LNCaP clone FGC (cell line): ENCODE measurements at regions not wholly inside any gene's neighbourhood (a gene's known extent, or its start where the extent isn't known, plus 50 kb on each side); places are given as distances from the start of the nearest gene placed in this dataset.

ENCODE experiments used
- DNase-seq: peaks from one replicate; pipeline ENCODE4 v3.0.0-alpha.2; 2011; ENCODE audit warnings: low read depth
- H3K4me3 ChIP-seq: 2 replicates; pipeline ENCODE4 v1.5.1; 2011; ENCODE audit warnings: mild to moderate bottlenecking, low read depth, low read length, control low read depth
- TF ChIP-seq, protein P1 (sequence below): IDR thresholded peaks from 2 replicates; pipeline ENCODE4 v1.5.1; 2012; ENCODE audit warnings: mild to moderate bottlenecking; ENCODE audit not compliant: control insufficient read depth, insufficient read depth; ENCODE audit errors: extremely low read depth

- H3K4me3 ChIP-seq, result no peak overlapping the region
- TF ChIP-seq, protein P1, sequence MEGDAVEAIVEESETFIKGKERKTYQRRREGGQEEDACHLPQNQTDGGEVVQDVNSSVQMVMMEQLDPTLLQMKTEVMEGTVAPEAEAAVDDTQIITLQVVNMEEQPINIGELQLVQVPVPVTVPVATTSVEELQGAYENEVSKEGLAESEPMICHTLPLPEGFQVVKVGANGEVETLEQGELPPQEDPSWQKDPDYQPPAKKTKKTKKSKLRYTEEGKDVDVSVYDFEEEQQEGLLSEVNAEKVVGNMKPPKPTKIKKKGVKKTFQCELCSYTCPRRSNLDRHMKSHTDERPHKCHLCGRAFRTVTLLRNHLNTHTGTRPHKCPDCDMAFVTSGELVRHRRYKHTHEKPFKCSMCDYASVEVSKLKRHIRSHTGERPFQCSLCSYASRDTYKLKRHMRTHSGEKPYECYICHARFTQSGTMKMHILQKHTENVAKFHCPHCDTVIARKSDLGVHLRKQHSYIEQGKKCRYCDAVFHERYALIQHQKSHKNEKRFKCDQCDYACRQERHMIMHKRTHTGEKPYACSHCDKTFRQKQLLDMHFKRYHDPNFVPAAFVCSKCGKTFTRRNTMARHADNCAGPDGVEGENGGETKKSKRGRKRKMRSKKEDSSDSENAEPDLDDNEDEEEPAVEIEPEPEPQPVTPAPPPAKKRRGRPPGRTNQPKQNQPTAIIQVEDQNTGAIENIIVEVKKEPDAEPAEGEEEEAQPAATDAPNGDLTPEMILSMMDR, result no peak
- DNase-seq, result no peak
Observed at GRCh38 chr20:56111961-56112730, 106.8 kb upstream of the CBLN4 start.

DNA sequence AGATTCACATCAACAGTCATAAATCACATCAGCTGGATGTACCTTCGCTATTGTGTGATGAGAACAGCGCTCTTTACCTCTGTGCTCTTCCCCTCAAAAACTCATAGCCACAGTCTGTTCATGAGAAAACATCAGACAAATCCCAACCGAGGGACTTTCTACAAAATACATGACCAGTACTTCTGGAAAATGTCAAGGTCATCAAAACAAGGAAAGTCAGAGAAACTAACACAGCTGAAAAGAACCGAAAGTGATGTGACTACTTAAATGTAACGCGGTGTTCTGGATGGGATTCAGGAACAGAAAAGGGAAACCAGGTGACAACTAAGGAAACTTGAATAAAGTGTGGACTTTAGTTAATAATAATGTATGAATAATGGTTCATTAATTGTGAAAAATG is 112.0 kb upstream of the CBLN4 start:
- TF ChIP-seq, protein P1, result no peak
- no peak overlapping the region for H3K4me3 ChIP-seq
- no peak for DNase-seq

GRCh38 chr20:56121850-56122249 is 116.5 kb upstream of the CBLN4 start:
- TF ChIP-seq, protein P1, result no peak
- DNase-seq, result no peak
- H3K4me3 ChIP-seq, result no peak overlapping the region

DNA sequence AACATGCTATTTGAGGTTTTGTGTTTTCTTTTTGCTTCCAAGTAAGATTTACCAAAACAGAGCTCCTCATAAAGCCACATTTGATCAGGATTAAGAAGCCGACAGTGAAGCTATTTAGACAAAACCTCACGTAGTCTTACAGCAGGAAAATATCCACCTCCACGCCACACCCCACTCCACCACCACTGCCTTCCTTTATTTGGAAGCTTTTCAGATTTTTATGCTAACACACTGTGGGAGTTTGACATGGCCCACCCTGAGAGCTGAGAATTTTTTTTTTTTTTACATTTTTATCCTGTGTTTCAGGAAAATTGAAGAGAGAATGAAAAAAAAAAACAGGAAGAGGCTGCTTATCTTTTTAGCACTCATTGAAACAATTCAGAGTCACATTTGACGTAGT is 104.8 kb upstream of the MC3R start:
- no peak for DNase-seq
- TF ChIP-seq, protein P1, result no peak
- H3K4me3 ChIP-seq, result no peak overlapping the region

GRCh38 chr20:56151834-56152233 is 96.7 kb upstream of the MC3R start:
- DNase-seq, result no peak
- TF ChIP-seq, protein P1, result no peak
- H3K4me3 ChIP-seq, result no peak overlapping the region

- TF ChIP-seq, protein P1, result no peak
- H3K4me3 ChIP-seq, result no peak overlapping the region
- DNase-seq, result no peak
Observed at GRCh38 chr20:56153926-56154325, 94.6 kb upstream of the MC3R start.

GRCh38 chr20:56155625-56156024 is 92.9 kb upstream of the MC3R start:
- TF ChIP-seq, protein P1, result no peak
- no peak overlapping the region for H3K4me3 ChIP-seq
- no peak for DNase-seq
